ENCODE measurements at regions not wholly inside any gene's neighbourhood (a gene's known extent, or its start where the extent isn't known, plus 50 kb on each side); places are given as distances from the start of the nearest gene placed in this dataset.
"Not testable (repeated sequence)": the region's sequence is repeated elsewhere in the genome, so short reads cannot be mapped to it uniquely, and the experiment has no call there.

DNA sequence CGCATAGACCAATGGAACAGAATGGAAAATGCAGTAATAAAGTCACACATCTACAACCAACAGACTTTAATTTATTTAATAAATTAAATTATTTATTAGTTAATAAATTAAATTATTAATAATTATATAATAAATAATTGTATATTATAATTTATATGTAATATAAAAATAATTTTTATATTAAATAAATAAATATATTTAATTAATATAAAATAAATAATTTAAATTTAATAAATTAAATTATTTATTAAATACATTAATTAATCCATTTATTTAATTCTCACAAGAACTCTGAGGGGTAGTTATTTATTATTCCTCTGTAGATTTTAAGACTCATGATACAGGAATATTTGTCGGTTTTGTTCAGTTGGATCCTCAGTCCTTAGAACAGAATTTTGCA lies 176.1 kb upstream of the ADAMTS19 start:
- Mint-ChIP-seq H3K27me3 (no peaks in the 10 kb centered on the region), H3K36me3 (ENCODE audit: insufficient read depth) (no peaks in the 10 kb centered on the region), H3K27ac (no peak overlapping the region), H3K4me3 (ENCODE audit: low read depth) (no peak overlapping the region), H3K4me1 (ENCODE audit: low read depth) (no peaks in the 10 kb centered on the region), H3K9me3 (ENCODE audit: low read depth) (peaks cover 16% of the 10 kb centered on the region)
- DNase-seq (ENCODE audit: low spot score, unreplicated experiment) = no peak
- TF ChIP-seq, protein P1, sequence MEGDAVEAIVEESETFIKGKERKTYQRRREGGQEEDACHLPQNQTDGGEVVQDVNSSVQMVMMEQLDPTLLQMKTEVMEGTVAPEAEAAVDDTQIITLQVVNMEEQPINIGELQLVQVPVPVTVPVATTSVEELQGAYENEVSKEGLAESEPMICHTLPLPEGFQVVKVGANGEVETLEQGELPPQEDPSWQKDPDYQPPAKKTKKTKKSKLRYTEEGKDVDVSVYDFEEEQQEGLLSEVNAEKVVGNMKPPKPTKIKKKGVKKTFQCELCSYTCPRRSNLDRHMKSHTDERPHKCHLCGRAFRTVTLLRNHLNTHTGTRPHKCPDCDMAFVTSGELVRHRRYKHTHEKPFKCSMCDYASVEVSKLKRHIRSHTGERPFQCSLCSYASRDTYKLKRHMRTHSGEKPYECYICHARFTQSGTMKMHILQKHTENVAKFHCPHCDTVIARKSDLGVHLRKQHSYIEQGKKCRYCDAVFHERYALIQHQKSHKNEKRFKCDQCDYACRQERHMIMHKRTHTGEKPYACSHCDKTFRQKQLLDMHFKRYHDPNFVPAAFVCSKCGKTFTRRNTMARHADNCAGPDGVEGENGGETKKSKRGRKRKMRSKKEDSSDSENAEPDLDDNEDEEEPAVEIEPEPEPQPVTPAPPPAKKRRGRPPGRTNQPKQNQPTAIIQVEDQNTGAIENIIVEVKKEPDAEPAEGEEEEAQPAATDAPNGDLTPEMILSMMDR (IDR thresholded peaks at IDR 0.05; ENCODE audit: unreplicated experiment) = no peak

DNA sequence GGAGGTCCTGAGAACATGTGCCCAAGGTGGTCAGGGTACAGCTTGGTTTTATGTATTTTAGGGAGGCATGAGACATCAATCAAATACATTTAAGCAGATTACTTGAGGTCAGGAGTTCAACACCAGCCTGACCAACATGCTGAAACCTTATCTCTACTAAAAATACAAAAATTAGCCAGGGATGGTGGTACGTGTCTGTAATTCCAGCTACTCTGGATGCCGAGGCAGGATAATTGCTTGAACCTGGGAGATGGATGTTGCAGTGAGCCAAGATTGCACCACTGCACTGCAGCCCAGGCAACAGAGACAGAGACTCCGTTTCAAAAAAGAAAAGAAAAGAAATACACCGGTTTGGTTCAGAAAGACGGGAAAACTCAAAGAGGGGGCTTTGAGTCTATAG lies 165.9 kb upstream of the ADAMTS19 start:
- H3K27me3 Mint-ChIP-seq; H3K27ac Mint-ChIP-seq; DNase-seq (ENCODE audit: low spot score, unreplicated experiment); H3K36me3 Mint-ChIP-seq (ENCODE audit: insufficient read depth); H3K4me3 Mint-ChIP-seq (ENCODE audit: low read depth): not testable (repeated sequence)
- Mint-ChIP-seq H3K9me3 (ENCODE audit: low read depth) (peaks cover 10% of the 10 kb centered on the region), H3K4me1 (ENCODE audit: low read depth) (peaks cover 21% of the 10 kb centered on the region)

DNA sequence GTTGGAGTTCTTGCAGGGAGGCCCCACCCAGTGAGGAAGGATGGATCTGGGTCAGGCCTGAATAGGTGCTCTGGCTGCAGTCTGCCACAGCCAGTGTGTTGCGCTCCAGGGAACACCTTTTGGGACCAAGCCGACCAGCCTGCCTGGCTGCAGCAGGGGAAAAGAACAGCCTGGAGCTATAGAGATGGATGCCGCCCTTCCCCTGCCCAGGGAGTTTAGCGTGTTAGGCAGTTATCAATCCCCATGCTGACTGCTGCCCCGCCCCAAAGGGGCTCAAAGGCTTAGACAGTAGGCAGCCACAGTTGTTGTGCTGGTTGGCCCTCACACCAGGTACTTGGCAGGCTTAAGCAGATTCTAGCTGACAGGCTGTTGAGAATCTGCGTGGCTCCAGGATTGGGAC lies 153.4 kb upstream of the ADAMTS19 start:
- H3K27ac Mint-ChIP-seq = no peak overlapping the region
- H3K4me1 Mint-ChIP-seq (ENCODE audit: low read depth) = no peaks in the 10 kb centered on the region
- DNase-seq (ENCODE audit: low spot score, unreplicated experiment) = no peak
- H3K9me3 Mint-ChIP-seq (ENCODE audit: low read depth) = peaks cover 20% of the 10 kb centered on the region
- TF ChIP-seq, protein P1 (IDR thresholded peaks at IDR 0.05; ENCODE audit: unreplicated experiment) = no peak
- no peaks in the 10 kb centered on the region for H3K27me3 Mint-ChIP-seq
- no peak overlapping the region for H3K4me3 Mint-ChIP-seq (ENCODE audit: low read depth)
- no peaks in the 10 kb centered on the region for H3K36me3 Mint-ChIP-seq (ENCODE audit: insufficient read depth)

DNA sequence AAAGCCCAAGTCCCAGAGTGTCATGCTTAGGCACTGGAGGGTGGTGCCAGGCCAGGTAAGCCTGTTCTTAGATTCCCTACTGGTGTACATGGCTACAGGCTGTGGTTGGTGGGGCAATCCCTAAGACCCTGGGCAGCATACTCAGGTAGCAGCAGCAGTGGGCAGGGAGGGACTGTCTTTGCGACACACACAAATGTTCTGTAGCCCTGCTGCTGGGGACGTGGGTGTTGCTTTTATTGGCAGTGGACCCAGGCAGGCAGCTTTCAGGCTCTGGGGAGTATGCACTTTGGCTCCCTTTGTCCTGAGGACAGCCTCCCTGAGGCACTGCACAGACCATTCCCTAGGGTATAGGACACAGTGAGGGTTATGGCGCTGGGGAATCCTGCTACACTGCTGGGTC lies 137.1 kb upstream of the ADAMTS19 start:
- H3K4me1 Mint-ChIP-seq (ENCODE audit: low read depth) = no peaks in the 10 kb centered on the region
- H3K27me3 Mint-ChIP-seq = no peaks in the 10 kb centered on the region
- TF ChIP-seq, protein P1 (IDR thresholded peaks at IDR 0.05; ENCODE audit: unreplicated experiment) = no peak
- H3K27ac Mint-ChIP-seq = no peak overlapping the region
- H3K4me3 Mint-ChIP-seq (ENCODE audit: low read depth) = no peak overlapping the region
- H3K36me3 Mint-ChIP-seq (ENCODE audit: insufficient read depth) = peaks cover 1% of the 10 kb centered on the region
- H3K9me3 Mint-ChIP-seq (ENCODE audit: low read depth) = peaks cover 24% of the 10 kb centered on the region
- no peak for DNase-seq (ENCODE audit: low spot score, unreplicated experiment)

GRCh38 chr5:129341306-129341705 lies 118.8 kb upstream of the ADAMTS19 start:
- H3K27ac Mint-ChIP-seq = no peak overlapping the region
- no peak overlapping the region for H3K4me3 Mint-ChIP-seq (ENCODE audit: low read depth)
- no peak for DNase-seq (ENCODE audit: low spot score, unreplicated experiment)
- TF ChIP-seq, protein P1 (IDR thresholded peaks at IDR 0.05; ENCODE audit: unreplicated experiment) = no peak
- H3K27me3 Mint-ChIP-seq = no peaks in the 10 kb centered on the region
- H3K36me3 Mint-ChIP-seq (ENCODE audit: insufficient read depth) = no peaks in the 10 kb centered on the region
- no peaks in the 10 kb centered on the region for H3K4me1 Mint-ChIP-seq (ENCODE audit: low read depth)
- H3K9me3 Mint-ChIP-seq (ENCODE audit: low read depth) = peaks cover 4% of the 10 kb centered on the region

- no peak for DNase-seq (ENCODE audit: low spot score, unreplicated experiment)
- Mint-ChIP-seq H3K9me3 (ENCODE audit: low read depth) (peaks cover 11% of the 10 kb centered on the region), H3K27me3 (no peaks in the 10 kb centered on the region), H3K4me1 (ENCODE audit: low read depth) (no peaks in the 10 kb centered on the region), H3K27ac (no peak overlapping the region), H3K4me3 (ENCODE audit: low read depth) (no peak overlapping the region), H3K36me3 (ENCODE audit: insufficient read depth) (no peaks in the 10 kb centered on the region)
- TF ChIP-seq, protein P1 (IDR thresholded peaks at IDR 0.05; ENCODE audit: unreplicated experiment) = no peak
Measured at GRCh38 chr5:129342796-129343195, 117.3 kb upstream of the ADAMTS19 start.

Data from progenitor cell of endocrine pancreas (in vitro differentiated cells).